Osteocyte (in vitro differentiated cells): ENCODE measurements at regions not wholly inside any gene's neighbourhood (a gene's known extent, or its start where the extent isn't known, plus 50 kb on each side); places are given as distances from the start of the nearest gene placed in this dataset.

Source experiments
- DNase-seq: peaks from one replicate; pipeline ENCODE4 v3.0.0; 2021; ENCODE audit warnings: mixed read lengths; ENCODE audit not compliant: unreplicated experiment; ENCODE audit errors: extremely low spot score
- H3K27ac Mint-ChIP-seq: one replicate; pipeline ENCODE4 v1.8.0; 2021; ENCODE audit warnings: mild to moderate bottlenecking, mixed read lengths; ENCODE audit not compliant: unreplicated experiment
- H3K27me3 Mint-ChIP-seq: one replicate; pipeline ENCODE4 v1.8.0; 2021; ENCODE audit warnings: mixed read lengths; ENCODE audit not compliant: unreplicated experiment
- H3K36me3 Mint-ChIP-seq: one replicate; pipeline ENCODE4 v1.8.0; 2021; ENCODE audit warnings: mixed read lengths; ENCODE audit not compliant: unreplicated experiment
- H3K4me1 Mint-ChIP-seq: one replicate; pipeline ENCODE4 v1.8.0; 2021; ENCODE audit warnings: mixed read lengths; ENCODE audit not compliant: unreplicated experiment
- H3K4me3 Mint-ChIP-seq: one replicate; pipeline ENCODE4 v1.8.0; 2021; ENCODE audit warnings: mild to moderate bottlenecking, moderate library complexity, mixed read lengths; ENCODE audit not compliant: unreplicated experiment
- H3K9me3 Mint-ChIP-seq: one replicate; pipeline ENCODE4 v1.8.0; 2021; ENCODE audit warnings: mixed read lengths; ENCODE audit not compliant: unreplicated experiment
- CTCF ChIP-seq: fragments of 200-600 bp; sonication (generic); IDR thresholded peaks from 2 replicates; pipeline ENCODE4 v1.5.0; 2021; ENCODE audit warnings: antibody characterized with exemption, mild to moderate bottlenecking, moderate library complexity

DNA sequence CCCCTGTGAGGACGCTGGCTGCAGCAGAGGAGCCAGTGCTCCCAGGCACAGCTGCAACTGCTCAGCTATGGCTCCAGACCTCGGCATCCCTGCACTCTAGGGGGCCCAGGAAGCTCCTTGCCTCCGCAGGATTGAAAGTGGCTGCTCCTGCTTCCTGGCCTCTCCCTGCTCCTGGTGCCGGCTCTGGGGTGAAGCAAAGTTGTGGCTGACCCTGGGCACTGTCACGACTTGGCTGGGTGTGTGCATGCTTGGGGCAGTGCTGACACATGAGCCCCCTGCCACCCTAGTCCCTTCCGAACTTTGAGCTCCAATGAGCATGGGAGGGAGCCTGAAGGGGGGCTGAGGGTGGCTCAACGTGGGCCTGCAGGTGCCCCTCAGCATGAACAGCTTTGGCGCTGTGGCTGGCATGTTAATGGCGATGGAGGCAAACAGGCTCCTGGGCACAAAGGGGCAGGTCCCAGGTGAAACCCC, 1512.2 kb downstream of the KCNT2 start:
- Mint-ChIP-seq H3K4me3 (no peak overlapping the region), H3K36me3 (no peaks in the 10 kb centered on the region), H3K27me3 (peaks cover 19% of the 10 kb centered on the region), H3K4me1 (no peaks in the 10 kb centered on the region), H3K27ac (no peak overlapping the region), H3K9me3 (no peaks in the 10 kb centered on the region)
- no peak for DNase-seq
- no peak for TF ChIP-seq CTCF

DNA sequence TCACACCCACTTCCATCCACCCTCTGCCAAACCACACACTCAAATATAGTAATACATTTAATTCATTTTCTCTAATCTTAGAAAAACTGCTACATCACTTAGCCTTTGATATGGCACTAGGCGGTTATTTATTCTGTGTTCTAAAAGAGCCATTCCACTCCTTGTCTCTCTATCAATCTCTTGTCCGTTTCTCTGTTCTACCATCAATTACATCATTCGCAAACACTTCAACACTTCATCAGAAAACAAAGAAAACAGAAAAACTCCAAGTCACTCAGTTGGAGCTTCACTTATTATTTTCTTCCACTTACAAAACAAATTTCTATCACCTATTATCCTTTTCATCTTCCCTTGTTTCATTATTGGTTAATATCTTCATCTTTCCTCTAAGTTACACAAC, 1523.0 kb downstream of the KCNT2 start:
- H3K27ac Mint-ChIP-seq = no peak overlapping the region
- DNase-seq = no peak
- H3K9me3 Mint-ChIP-seq = no peaks in the 10 kb centered on the region

GRCh38 chr1:195082183-195082582, 1526.1 kb downstream of the KCNT2 start:
- H3K4me1 Mint-ChIP-seq = no peaks in the 10 kb centered on the region
- no peaks in the 10 kb centered on the region for H3K36me3 Mint-ChIP-seq
- no peak overlapping the region for H3K27ac Mint-ChIP-seq
- H3K27me3 Mint-ChIP-seq = peaks cover 11% of the 10 kb centered on the region
- no peaks in the 10 kb centered on the region for H3K9me3 Mint-ChIP-seq
- no peak for DNase-seq
- TF ChIP-seq CTCF = no peak
- no peak overlapping the region for H3K4me3 Mint-ChIP-seq

More for the DNA sequence above, 1523.0 kb downstream of the KCNT2 start:
- H3K4me1 Mint-ChIP-seq = no peaks in the 10 kb centered on the region
- no peak overlapping the region for H3K4me3 Mint-ChIP-seq
- H3K27me3 Mint-ChIP-seq = peaks cover 19% of the 10 kb centered on the region
- TF ChIP-seq CTCF = no peak
- no peaks in the 10 kb centered on the region for H3K36me3 Mint-ChIP-seq

- H3K4me1 Mint-ChIP-seq = no peaks in the 10 kb centered on the region
- no peak for DNase-seq
- no peak overlapping the region for H3K27ac Mint-ChIP-seq
- TF ChIP-seq CTCF = no peak
- no peaks in the 10 kb centered on the region for H3K27me3 Mint-ChIP-seq
- H3K36me3 Mint-ChIP-seq = no peaks in the 10 kb centered on the region
- no peaks in the 10 kb centered on the region for H3K9me3 Mint-ChIP-seq
- no peak overlapping the region for H3K4me3 Mint-ChIP-seq
Observed at GRCh38 chr1:195076682-195077081, 1531.6 kb downstream of the KCNT2 start.

- Mint-ChIP-seq H3K36me3 (no peaks in the 10 kb centered on the region), H3K4me3 (no peak overlapping the region), H3K27me3 (peaks cover 2% of the 10 kb centered on the region), H3K27ac (no peak overlapping the region), H3K4me1 (no peaks in the 10 kb centered on the region), H3K9me3 (no peaks in the 10 kb centered on the region)
- no peak for TF ChIP-seq CTCF
- no peak for DNase-seq
Observed at GRCh38 chr1:195075973-195076372, 1532.3 kb downstream of the KCNT2 start.
